Activated T-cell treated with anti-CD3 and anti-CD28 coated beads, Interleukin-2, amount 50 U/mL, for 24 hours (primary cell): ENCODE measurements at regions not wholly inside any gene's neighbourhood (a gene's known extent, or its start where the extent isn't known, plus 50 kb on each side); places are given as distances from the start of the nearest gene placed in this dataset.
"Not testable (repeated sequence)": the region's sequence is repeated elsewhere in the genome, so short reads cannot be mapped to it uniquely, and the experiment has no call there.

ENCODE experiments used
- DNase-seq: peaks from one replicate; pipeline ENCODE4 v3.0.0-alpha.2; 2020
- H3K27ac Mint-ChIP-seq: 2 replicates; pipeline ENCODE4 v1.8.0; 2020; ENCODE audit warnings: mild to moderate bottlenecking, mixed read lengths
- H3K27me3 Mint-ChIP-seq: 2 replicates; pipeline ENCODE4 v1.8.0; 2020; ENCODE audit warnings: mixed read lengths
- H3K36me3 Mint-ChIP-seq: 2 replicates; pipeline ENCODE4 v1.8.0; 2020; ENCODE audit warnings: low read depth, mixed read lengths
- H3K4me1 Mint-ChIP-seq: 2 replicates; pipeline ENCODE4 v1.8.0; 2020; ENCODE audit warnings: low read depth, mixed read lengths
- H3K4me3 Mint-ChIP-seq: 2 replicates; pipeline ENCODE4 v1.8.0; 2020; ENCODE audit warnings: mild to moderate bottlenecking, moderate library complexity, mixed read lengths
- H3K9me3 Mint-ChIP-seq: 2 replicates; pipeline ENCODE4 v1.8.0; 2020; ENCODE audit warnings: mixed read lengths

DNA sequence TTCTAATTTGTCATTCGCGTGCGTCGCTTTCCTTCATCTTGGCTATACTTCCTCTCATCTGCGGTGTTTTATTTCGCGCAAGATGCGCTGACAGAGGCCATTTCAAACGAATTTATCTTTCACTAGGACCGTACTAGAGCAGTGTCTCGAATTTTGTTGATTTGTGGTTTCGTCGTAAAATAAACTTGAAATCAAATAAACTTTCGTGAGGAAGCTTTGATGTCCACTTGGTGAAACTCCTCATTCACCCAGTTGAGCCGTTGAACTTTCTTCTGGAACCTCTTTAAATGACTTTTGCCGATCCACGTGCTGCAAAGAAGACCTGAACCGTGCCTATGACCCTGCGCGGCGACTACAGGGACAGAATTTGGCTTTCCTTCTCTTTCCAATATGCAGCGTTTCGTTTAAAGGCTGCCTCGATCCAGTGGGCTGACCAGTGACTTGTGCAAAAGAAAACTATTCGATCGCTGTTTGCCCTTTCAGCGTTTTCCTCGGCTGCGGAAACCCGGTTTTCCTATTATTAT, 163.9 kb upstream of the PPP1R3A start:
- H3K9me3 Mint-ChIP-seq, result no peaks in the 10 kb centered on the region
- H3K4me1 Mint-ChIP-seq, result peaks cover 42% of the 10 kb centered on the region
- H3K27ac Mint-ChIP-seq, result no peak overlapping the region
- peaks cover 83% of the 10 kb centered on the region for H3K27me3 Mint-ChIP-seq
- H3K36me3 Mint-ChIP-seq, result no peaks in the 10 kb centered on the region
- peak overlapping the region; percentile 50 for H3K4me3 Mint-ChIP-seq
- DNase-seq, result peak; percentile 29

- H3K4me1 Mint-ChIP-seq, result peaks cover 37% of the 10 kb centered on the region
- H3K27me3 Mint-ChIP-seq, result peaks cover 78% of the 10 kb centered on the region
- H3K9me3 Mint-ChIP-seq, result no peaks in the 10 kb centered on the region
- no peak overlapping the region for H3K4me3 Mint-ChIP-seq
- no peak for DNase-seq
- no peak overlapping the region for H3K27ac Mint-ChIP-seq
- H3K36me3 Mint-ChIP-seq, result no peaks in the 10 kb centered on the region
Measured at GRCh38 chr7:114081606-114082425, 163.0 kb upstream of the PPP1R3A start.

DNA sequence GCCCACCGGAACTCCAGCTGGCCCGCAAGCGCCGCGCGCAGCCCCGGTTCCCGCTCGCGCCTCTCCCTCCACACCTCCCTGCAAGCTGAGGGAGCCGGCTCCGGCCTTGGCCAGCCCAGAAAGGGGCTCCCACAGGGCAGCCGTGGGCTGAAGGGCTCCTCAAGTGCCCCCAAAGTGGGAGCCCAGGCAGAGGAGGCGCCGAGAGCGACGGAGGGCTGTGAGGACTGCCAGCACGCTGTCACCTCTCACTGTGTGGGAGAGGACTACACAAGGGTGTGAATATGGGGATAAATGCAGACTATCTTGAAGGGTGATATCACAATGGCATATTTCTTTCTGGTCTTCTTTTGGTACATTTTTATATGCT, 158.3 kb upstream of the PPP1R3A start:
- H3K4me1 Mint-ChIP-seq, result not testable (repeated sequence)
- H3K27me3 Mint-ChIP-seq, result peaks cover 44% of the 10 kb centered on the region

GRCh38 chr7:114076392-114077157, 157.8 kb upstream of the PPP1R3A start:
- H3K4me1 Mint-ChIP-seq, H3K4me3 Mint-ChIP-seq, DNase-seq, H3K36me3 Mint-ChIP-seq, H3K27ac Mint-ChIP-seq, H3K9me3 Mint-ChIP-seq: not testable (repeated sequence)
- peaks cover 41% of the 10 kb centered on the region for H3K27me3 Mint-ChIP-seq

More for the DNA sequence above, 158.3 kb upstream of the PPP1R3A start:
- not testable (repeated sequence) for H3K27ac Mint-ChIP-seq, H3K4me3 Mint-ChIP-seq, H3K9me3 Mint-ChIP-seq, DNase-seq, H3K36me3 Mint-ChIP-seq

DNA sequence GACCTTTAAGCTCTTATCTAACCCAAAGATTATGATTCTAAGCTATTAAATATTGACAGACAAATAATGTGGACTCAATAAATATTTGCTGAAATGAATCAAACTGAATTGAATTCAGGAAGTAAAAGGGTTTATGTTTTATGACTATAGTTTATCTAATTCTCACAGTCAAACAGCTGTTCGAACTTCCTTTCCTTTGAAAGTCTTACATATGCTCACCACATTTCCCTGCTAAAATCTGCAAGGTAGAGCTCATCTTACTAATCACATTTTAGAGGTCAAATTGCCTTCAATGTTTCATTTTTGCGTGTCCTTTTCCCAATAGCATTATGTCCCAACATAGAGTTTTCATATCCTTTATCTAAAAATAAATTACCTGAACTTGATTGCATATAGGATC, 154.9 kb upstream of the PPP1R3A start:
- peaks cover 2% of the 10 kb centered on the region for H3K9me3 Mint-ChIP-seq
- H3K27ac Mint-ChIP-seq, result no peak overlapping the region
- no peaks in the 10 kb centered on the region for H3K4me1 Mint-ChIP-seq
- H3K27me3 Mint-ChIP-seq, result peaks cover 19% of the 10 kb centered on the region
- DNase-seq, result no peak
- H3K4me3 Mint-ChIP-seq, result no peak overlapping the region
- H3K36me3 Mint-ChIP-seq, result no peaks in the 10 kb centered on the region

DNA sequence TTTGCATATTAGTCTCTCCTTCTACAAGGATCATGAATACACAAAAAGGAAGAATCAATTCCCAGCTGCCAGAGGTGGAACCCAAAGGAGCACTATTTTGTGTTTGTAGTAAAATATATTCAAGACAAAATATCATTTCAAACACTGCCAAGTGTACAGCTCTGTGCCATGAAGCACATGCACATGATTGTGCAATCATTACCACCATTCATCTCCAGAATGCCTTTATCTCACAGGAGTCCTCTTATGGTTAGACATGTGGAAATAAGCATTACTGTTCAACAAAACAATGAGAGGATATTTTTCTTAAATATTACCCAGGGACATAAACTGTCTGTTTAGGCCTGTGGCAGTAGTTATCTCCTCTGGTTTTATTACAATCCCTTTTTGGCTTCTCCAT, 151.4 kb upstream of the PPP1R3A start:
- H3K27me3 Mint-ChIP-seq, result peaks cover 10% of the 10 kb centered on the region
- DNase-seq, result no peak
- H3K36me3 Mint-ChIP-seq, result no peaks in the 10 kb centered on the region
- H3K4me3 Mint-ChIP-seq, result no peak overlapping the region
- peaks cover 2% of the 10 kb centered on the region for H3K9me3 Mint-ChIP-seq
- H3K27ac Mint-ChIP-seq, result no peak overlapping the region
- no peaks in the 10 kb centered on the region for H3K4me1 Mint-ChIP-seq

DNA sequence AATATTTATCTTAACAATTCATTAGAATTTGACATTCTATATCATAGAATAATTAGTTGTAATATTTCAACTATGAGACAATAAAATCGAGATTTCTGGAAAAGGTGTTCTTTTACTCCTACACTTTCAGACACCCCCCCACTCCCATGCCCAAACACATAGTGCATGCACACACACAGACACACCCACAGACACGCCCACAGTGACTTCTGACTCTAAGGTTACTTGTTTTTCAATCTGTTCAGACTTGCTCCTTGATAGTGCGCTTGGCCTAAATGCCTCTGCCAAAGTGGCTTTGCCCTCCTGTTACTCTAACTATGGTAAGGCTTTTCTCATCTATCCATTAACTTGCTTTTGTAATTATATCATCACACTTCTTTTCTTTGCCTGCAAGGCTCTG, 144.0 kb upstream of the PPP1R3A start:
- no peaks in the 10 kb centered on the region for H3K9me3 Mint-ChIP-seq
- H3K4me3 Mint-ChIP-seq, result no peak overlapping the region
- no peaks in the 10 kb centered on the region for H3K36me3 Mint-ChIP-seq
- no peak for DNase-seq
- no peak overlapping the region for H3K27ac Mint-ChIP-seq
- H3K4me1 Mint-ChIP-seq, result no peaks in the 10 kb centered on the region
- peaks cover 3% of the 10 kb centered on the region for H3K27me3 Mint-ChIP-seq

GRCh38 chr7:114051871-114052331, 133.1 kb upstream of the PPP1R3A start:
- no peaks in the 10 kb centered on the region for H3K36me3 Mint-ChIP-seq
- no peak overlapping the region for H3K27ac Mint-ChIP-seq
- peaks cover 7% of the 10 kb centered on the region for H3K27me3 Mint-ChIP-seq
- no peak overlapping the region for H3K4me3 Mint-ChIP-seq
- H3K4me1 Mint-ChIP-seq, result peaks cover 22% of the 10 kb centered on the region
- DNase-seq, result no peak
- peaks cover 2% of the 10 kb centered on the region for H3K9me3 Mint-ChIP-seq

- Mint-ChIP-seq H3K27ac (no peak overlapping the region), H3K27me3 (peaks cover 4% of the 10 kb centered on the region), H3K4me3 (no peak overlapping the region), H3K4me1 (peaks cover 22% of the 10 kb centered on the region), H3K9me3 (peaks cover 2% of the 10 kb centered on the region), H3K36me3 (no peaks in the 10 kb centered on the region)
- DNase-seq, result no peak
Measured at GRCh38 chr7:114050571-114050970, 131.8 kb upstream of the PPP1R3A start.

- Mint-ChIP-seq H3K4me3 (peak overlapping the region; percentile 41), H3K27me3 (no peaks in the 10 kb centered on the region), H3K27ac (no peak overlapping the region), H3K36me3 (no peaks in the 10 kb centered on the region), H3K4me1 (peaks cover 22% of the 10 kb centered on the region), H3K9me3 (peaks cover 2% of the 10 kb centered on the region)
- DNase-seq, result no peak
Measured at GRCh38 chr7:114048386-114049235, 129.8 kb upstream of the PPP1R3A start.

DNA sequence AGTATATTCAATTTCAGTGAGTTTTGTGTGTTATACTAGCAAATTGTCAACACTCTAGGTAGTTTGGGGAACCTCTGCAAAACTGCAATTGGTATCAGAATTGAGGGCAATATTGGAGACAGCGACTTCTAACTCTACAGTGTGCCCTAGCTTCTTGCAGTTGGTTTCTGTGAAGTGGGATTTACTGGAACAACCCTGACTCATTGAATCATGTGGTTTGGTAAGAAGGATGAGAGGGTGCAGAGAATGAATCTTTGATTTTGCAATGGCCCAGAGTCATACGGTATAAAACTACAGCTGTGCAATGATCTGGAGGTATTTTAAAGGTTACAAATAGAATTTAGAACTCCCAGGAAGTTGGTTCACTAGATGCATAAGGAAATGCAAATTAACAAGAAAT, 129.1 kb upstream of the PPP1R3A start:
- Mint-ChIP-seq H3K9me3 (peaks cover 2% of the 10 kb centered on the region), H3K4me3 (peak overlapping the region; percentile 41), H3K27ac (peak overlapping the region; percentile 7), H3K36me3 (no peaks in the 10 kb centered on the region), H3K27me3 (no peaks in the 10 kb centered on the region), H3K4me1 (peaks cover 22% of the 10 kb centered on the region)
- no peak for DNase-seq

- no peaks in the 10 kb centered on the region for H3K4me1 Mint-ChIP-seq
- DNase-seq, result no peak
Measured at GRCh38 chr7:114033475-114033874, 114.7 kb upstream of the PPP1R3A start.

DNA sequence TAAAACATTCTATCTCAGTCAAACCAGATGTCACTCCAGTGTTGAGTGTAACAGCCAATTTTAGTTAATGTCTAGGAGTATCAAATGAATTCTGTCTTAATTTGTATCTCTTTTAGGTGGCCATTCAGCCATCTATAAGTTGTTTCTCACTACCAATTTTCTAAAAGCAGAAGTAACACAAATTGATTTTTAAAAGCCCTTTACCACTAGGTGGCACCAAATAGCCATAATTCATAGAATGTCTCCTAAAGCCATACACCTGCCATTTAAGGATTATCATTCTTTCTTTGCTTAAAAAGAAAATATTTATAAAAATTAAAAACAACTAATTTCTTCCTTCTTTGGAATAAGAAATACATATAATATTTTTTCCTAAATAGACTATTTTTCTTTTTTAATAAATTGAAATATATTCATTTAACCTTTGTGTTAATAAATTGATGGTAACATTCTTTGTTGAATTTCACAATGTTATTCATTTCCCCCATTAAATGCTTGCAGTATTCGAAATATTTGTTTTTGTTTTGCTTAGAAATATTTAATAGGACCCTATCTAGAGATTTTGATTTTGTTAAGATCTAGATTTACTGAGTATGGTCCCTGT, 107.8 kb upstream of the PPP1R3A start:
- Mint-ChIP-seq H3K9me3 (no peaks in the 10 kb centered on the region), H3K4me3 (no peak overlapping the region), H3K27me3 (peaks cover 4% of the 10 kb centered on the region), H3K4me1 (no peaks in the 10 kb centered on the region), H3K27ac (no peak overlapping the region), H3K36me3 (no peaks in the 10 kb centered on the region)
- DNase-seq, result no peak

More at GRCh38 chr7:114033475-114033874, 114.7 kb upstream of the PPP1R3A start:
- no peaks in the 10 kb centered on the region for H3K27me3 Mint-ChIP-seq
- no peak overlapping the region for H3K4me3 Mint-ChIP-seq
- H3K9me3 Mint-ChIP-seq, result no peaks in the 10 kb centered on the region
- H3K27ac Mint-ChIP-seq, result no peak overlapping the region
- H3K36me3 Mint-ChIP-seq, result no peaks in the 10 kb centered on the region

- no peak overlapping the region for H3K4me3 Mint-ChIP-seq
- DNase-seq, result no peak
- H3K4me1 Mint-ChIP-seq, result no peaks in the 10 kb centered on the region
- no peak overlapping the region for H3K27ac Mint-ChIP-seq
- no peaks in the 10 kb centered on the region for H3K36me3 Mint-ChIP-seq
- peaks cover 4% of the 10 kb centered on the region for H3K27me3 Mint-ChIP-seq
- no peaks in the 10 kb centered on the region for H3K9me3 Mint-ChIP-seq
Measured at GRCh38 chr7:114021135-114021534, 102.3 kb upstream of the PPP1R3A start.
